HCT116 (cell line): ENCODE measurements at regions not wholly inside any gene's neighbourhood (a gene's known extent, or its start where the extent isn't known, plus 50 kb on each side); places are given as distances from the start of the nearest gene placed in this dataset.

Experiments
- ATAC-seq: fragments of 200-7000 bp; cut with Tn5 transposase; 2 replicates; pipeline ENCODE4 v1.9.1; 2020; ENCODE audit warnings: mild to moderate bottlenecking, moderate library complexity
- BruUV-seq: library from RNA; stranded (reverse); fragments of 400-500 nt; replicated peaks from 2 replicates; lab custom pipeline; 2021; lab: Mats Ljungman, UMichigan
- CTCF ChIA-PET: fragments of 300-600 bp; sonication (Branson Sonifier 250); formaldehyde crosslinking; loops from one replicate; lab custom pipeline; 2021; ENCODE audit warnings: antibody characterized with exemption; lab: Charles Lee
- POLR2A ChIA-PET: fragments of 300-600, 350-600 bp; sonication (Branson Sonifier 250); formaldehyde crosslinking; loops from one replicate; lab custom pipeline; 2021; ENCODE audit warnings: antibody characterized with exemption; lab: Charles Lee
- RAD21 ChIA-PET, 2 experiments: fragments of 300-600 bp; sonication (Branson Sonifier 250); formaldehyde crosslinking; loops; one replicate each; lab custom pipeline; 2023; ENCODE audit warnings: low total read pairs in 2 of 2; ENCODE audit not compliant: uncharacterized antibody in 2 of 2, unreplicated experiment in 2 of 2, low non-redundant PET in 1 of 2; lab: Charles Lee
- DNase-seq: peaks from one replicate; pipeline ENCODE4 v3.0.0-alpha.2; 2010; ENCODE audit warnings: low read depth, low spot score
- H2AFZ ChIP-seq: fragments of 200-600 bp; shearing (Covaris generic), sonication (generic); 2 replicates; pipeline ENCODE4 v1.6.1; 2017; ENCODE audit warnings: low read depth, mixed run types, mixed read lengths, antibody characterized with exemption, low read length; ENCODE audit not compliant: poor library complexity, severe bottlenecking
- H3K27ac ChIP-seq: 2 replicates; pipeline ENCODE4 v1.5.1; 2012; ENCODE audit warnings: low read depth, low read length
- H3K27me3 ChIP-seq: fragments of 200-600 bp; sonication (generic); 2 replicates; pipeline ENCODE4 v1.6.1; 2016; ENCODE audit warnings: mixed run types, low read length, mixed read lengths; ENCODE audit not compliant: insufficient read depth
- H3K36me3 ChIP-seq, 2 experiments: fragments of 200-500 bp in 1 of 2; fragments of 200-600 bp in 1 of 2; sonication (Bioruptor generic) in 1 of 2; sonication (generic) in 1 of 2; 2 replicates each; pipeline versions ENCODE4 v1.5.1 to v1.6.1; 2014 to 2016; ENCODE audit warnings: low read length in 2 of 2, inconsistent platforms in 1 of 2, mixed read lengths in 1 of 2, mixed run types in 1 of 2; ENCODE audit not compliant: insufficient read depth in 2 of 2, control insufficient read depth in 1 of 2
- H3K4me1 ChIP-seq, 2 experiments: fragments of 200-600 bp in 1 of 2; sonication (generic) in 1 of 2; 2 replicates each; pipeline versions ENCODE4 v1.5.1 to v1.6.1; 2012 to 2017; ENCODE audit warnings: low read length in 2 of 2, inconsistent platforms in 1 of 2, mild to moderate bottlenecking in 1 of 2, mixed read lengths in 1 of 2, mixed run types in 1 of 2, moderate library complexity in 1 of 2; ENCODE audit not compliant: insufficient read depth in 2 of 2, control insufficient read depth in 1 of 2
- H3K4me2 ChIP-seq: fragments of 200-600 bp; sonication (generic); 2 replicates; pipeline ENCODE4 v1.6.1; 2017; ENCODE audit warnings: mixed run types, low read length, mixed read lengths
- H3K4me3 ChIP-seq, 2 experiments: fragments of 200-600 bp in 1 of 2; sonication (generic) in 1 of 2; replicated peaks in 1 of 2; 2 replicates each; pipeline ENCODE4 v1.5.1; 2011 to 2016; ENCODE audit warnings: low read length in 2 of 2, control low read depth in 1 of 2, low read depth in 1 of 2, mild to moderate bottlenecking in 1 of 2, mixed read lengths in 1 of 2, mixed run types in 1 of 2
- H3K79me2 ChIP-seq: fragments of 200-600 bp; sonication (generic); 2 replicates; pipeline ENCODE4 v1.6.1; 2017; ENCODE audit warnings: mild to moderate bottlenecking, mixed run types, low read length, moderate library complexity, mixed read lengths; ENCODE audit not compliant: insufficient read depth
- H3K9ac ChIP-seq: fragments of 200-600 bp; sonication (generic); 2 replicates; pipeline ENCODE4 v1.6.1; 2016; ENCODE audit warnings: low read length, mixed read lengths
- H3K9me2 ChIP-seq: fragments of 200-600 bp; sonication (generic), shearing (Covaris generic); 2 replicates; pipeline ENCODE4 v1.6.1; 2017; ENCODE audit warnings: mixed run types, mild to moderate bottlenecking, moderate library complexity; ENCODE audit not compliant: insufficient read depth
- H3K9me3 ChIP-seq, 2 experiments: fragments of 200-500 bp in 1 of 2; fragments of 200-600 bp in 1 of 2; sonication (Bioruptor generic) in 1 of 2; sonication (generic) in 1 of 2; 2 replicates each; pipeline ENCODE4 v1.6.1; 2014 to 2017; ENCODE audit warnings: low read length in 2 of 2, mixed read lengths in 2 of 2, inconsistent platforms in 1 of 2, low read depth in 1 of 2, mild to moderate bottlenecking in 1 of 2, mixed run types in 1 of 2, moderate library complexity in 1 of 2; ENCODE audit not compliant: control insufficient read depth in 1 of 2, insufficient read depth in 1 of 2
- H4K20me1 ChIP-seq: fragments of 200-600 bp; sonication (generic), shearing (Covaris generic); 2 replicates; pipeline ENCODE4 v1.6.1; 2017; ENCODE audit warnings: mixed run types, mild to moderate bottlenecking, moderate library complexity; ENCODE audit not compliant: insufficient read depth
- CTCF ChIP-seq, 3 experiments: fragments of 200-600 bp in 1 of 3; sonication (generic) in 1 of 3; IDR thresholded peaks in 2 of 3; conservative IDR thresholded peaks in 1 of 3; 2 replicates each; pipeline ENCODE4 v1.5.1; 2012 to 2017; ENCODE audit warnings: low read depth in 2 of 3, low read length in 2 of 3, antibody characterized with exemption in 1 of 3, borderline replicate concordance in 1 of 3, control low read depth in 1 of 3, mild to moderate bottlenecking in 1 of 3, mixed read lengths in 1 of 3, mixed run types in 1 of 3, moderate library complexity in 1 of 3; ENCODE audit not compliant: insufficient read depth in 1 of 3
- ELF1 ChIP-seq: IDR thresholded peaks from 2 replicates; pipeline ENCODE4 v1.6.1; 2012; ENCODE audit warnings: low read depth, borderline replicate concordance
- FOSL1 ChIP-seq: IDR thresholded peaks from 2 replicates; pipeline ENCODE4 v1.6.1; 2012; ENCODE audit warnings: low read depth
- JUND ChIP-seq: IDR thresholded peaks from 2 replicates; pipeline ENCODE4 v1.6.1; 2012
- RAD21 ChIP-seq: IDR thresholded peaks from 2 replicates; pipeline ENCODE4 v1.6.1; 2012; ENCODE audit warnings: low read depth, mild to moderate bottlenecking
- SP1 ChIP-seq: IDR thresholded peaks from 2 replicates; pipeline ENCODE4 v1.6.1; 2012; ENCODE audit warnings: low read depth
- ZNF274 ChIP-seq: fragments of 200-500 bp; sonication (Bioruptor generic); IDR thresholded peaks from 2 replicates; pipeline ENCODE4 v1.6.1; 2014; ENCODE audit warnings: mild to moderate bottlenecking, low read depth, low read length, inconsistent platforms
- intact Hi-C: fragments of 100-400 bp; cut with micrococcal nuclease; formaldehyde crosslinking; loops from 2 replicates; pipeline ENCODE4 v1.10.0; 2022

GRCh38 chr20:9958693-9959092 is 76.1 kb upstream of the ANKEF1 start:
- Histone ChIP-seq H3K27me3 (no peaks in the 10 kb centered on the region), H3K79me2 (no peaks in the 10 kb centered on the region), H2AFZ (no peak overlapping the region), H3K9me2 (no peaks in the 10 kb centered on the region), H3K4me2 (no peak overlapping the region), H3K9ac (no peak overlapping the region), H3K27ac (no peak overlapping the region), H3K9me3 (no peaks in the 10 kb centered on the region), H3K4me3 (no peak overlapping the region), H3K36me3 (no peaks in the 10 kb centered on the region), H3K4me1 (peaks cover 0 to 5% of the 10 kb centered on the region in 2 experiments; a peak in 1 of 4 replicates), H4K20me1 (no peaks in the 10 kb centered on the region)
- ChIA-PET POLR2A (no interaction called here), CTCF (no interaction called here), RAD21 (no interaction called here)
- DNase-seq (no peak), ATAC-seq (no peak)
- intact Hi-C loops: no loop called here
- no peak for TF ChIP-seq CTCF (IDR thresholded peaks at IDR 0.05 in 2 of 3, conservative IDR thresholded peaks at IDR 0.05 in 1 of 3; ENCODE audit: borderline replicate concordance in 1 of 3, insufficient read depth in 1 of 3, low read depth in 2 of 3, low read length in 2 of 3)
- BruUV-seq: no TSS peak

- no peak for ATAC-seq
- intact Hi-C loops: no loop called here
- H3K4me3 ChIP-seq: no peak overlapping the region
- ChIA-PET RAD21 (no interaction called here), POLR2A (interaction anchor here (1.5 kb wide), 1 partner anchor 10 kb away, joined by 7 read pairs; no protein-coding TSS in a partner anchor), CTCF (interaction anchor here (0.8 to 1.2 kb wide), 2 partner anchors 11 to 23 kb away, joined by 3 read pairs; no protein-coding TSS in a partner anchor)
- TF ChIP-seq ELF1 (no peak), ZNF274 (no peak), FOSL1 (peak; percentile 41), RAD21 (no peak), JUND (0 out of 2 replicates have a peak, but pooled peaks have one; percentile 27), SP1 (peak; percentile 22)
- H3K27ac ChIP-seq: no peak overlapping the region
- peaks cover 0 to 5% of the 10 kb centered on the region in 2 experiments; a peak in 1 of 4 replicates for H3K4me1 ChIP-seq
- no peaks in the 10 kb centered on the region for H3K79me2 ChIP-seq
- H3K36me3 ChIP-seq: no peaks in the 10 kb centered on the region
- BruUV-seq: no TSS peak
- H3K9me3 ChIP-seq: no peaks in the 10 kb centered on the region
- H4K20me1 ChIP-seq: no peaks in the 10 kb centered on the region
- H3K9ac ChIP-seq: no peak overlapping the region
- H2AFZ ChIP-seq: no peak overlapping the region
- H3K4me2 ChIP-seq: peak overlapping the region; percentile 10; the same call in 1 of the 2 replicates
- DNase-seq: no peak
- no peaks in the 10 kb centered on the region for H3K27me3 ChIP-seq
- no peaks in the 10 kb centered on the region for H3K9me2 ChIP-seq
Measured at GRCh38 chr20:9955646-9956045, 79.1 kb upstream of the ANKEF1 start.
